OCI-LY1 (cell line): ENCODE measurements at regions not wholly inside any gene's neighbourhood (a gene's known extent, or its start where the extent isn't known, plus 50 kb on each side); places are given as distances from the start of the nearest gene placed in this dataset.
A peak's percentile ranks its signal among the peaks of the same experiment; 100 is the strongest.

Experiments
- CTCF ChIP-seq: fragments of 200-600 bp; sonication (generic), shearing (Covaris generic); IDR thresholded peaks from 2 replicates; pipeline ENCODE4 v1.5.1; 2017; ENCODE audit warnings: mild to moderate bottlenecking, antibody characterized with exemption, low read length, moderate library complexity, mixed read lengths
- EZH2 ChIP-seq: fragments of 200-600 bp; sonication (generic), shearing (Covaris generic); IDR thresholded peaks from 2 replicates; pipeline ENCODE4 v1.8.0; 2017; ENCODE audit warnings: borderline replicate concordance, mixed run types, mild to moderate bottlenecking, antibody characterized with exemption, low read length, moderate library complexity, mixed read lengths

DNA sequence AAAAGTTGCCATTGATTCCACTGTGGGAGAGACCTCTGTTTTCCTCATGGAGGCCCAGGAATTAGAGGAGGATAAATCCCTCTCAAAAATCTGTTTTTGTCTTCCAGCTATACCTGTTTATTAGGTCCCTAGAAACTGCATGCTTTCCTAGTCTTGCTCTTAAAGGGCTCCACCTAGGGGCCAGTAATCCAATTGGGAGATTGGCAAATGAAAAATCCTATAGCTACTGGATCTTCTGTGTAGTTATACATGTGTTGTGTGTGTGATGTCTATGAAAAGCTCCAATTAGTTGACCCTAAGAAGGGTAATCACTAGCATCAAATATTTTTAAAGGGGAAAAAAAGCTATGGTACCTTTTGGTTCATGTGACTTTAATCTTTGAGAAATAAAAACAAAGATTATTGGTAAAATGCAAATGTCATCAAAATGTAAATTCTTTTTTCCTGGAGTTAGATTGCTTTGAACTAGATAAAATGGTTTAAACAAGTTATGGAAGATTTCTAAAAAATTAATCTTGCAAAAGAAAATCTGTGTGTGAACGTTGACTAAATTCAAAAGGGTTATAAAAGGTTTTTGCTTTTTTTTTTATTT, 63.4 kb upstream of the C1QTNF9B start:
- TF ChIP-seq CTCF (peak; percentile 58), EZH2 (no peak)
